A549 (cell line): ENCODE measurements at regions not wholly inside any gene's neighbourhood (a gene's known extent, or its start where the extent isn't known, plus 50 kb on each side); places are given as distances from the start of the nearest gene placed in this dataset.

Source experiments
- ATAC-seq, 2 experiments: fragments of 200-7000 bp in 1 of 2; fragments of >200 bp in 1 of 2; cut with Nextera tagmentation in 1 of 2; cut with Tn5 transposase in 1 of 2; 3 replicates each; pipeline versions ENCODE4 v1.8.0 to v1.9.1; 2018 to 2020; ENCODE audit warnings: mild to moderate bottlenecking in 1 of 2, moderate library complexity in 1 of 2
- CTCF ChIA-PET: fragments of 300-600 bp; sonication (Branson Sonifier 250); formaldehyde crosslinking; extraction: SDS; loops from one replicate; lab custom pipeline; 2021; ENCODE audit warnings: antibody characterized with exemption, inconsistent platforms; lab: Yijun Ruan, JAX
- POLR2A ChIA-PET: fragments of 350-600 bp; formaldehyde crosslinking; extraction: SDS; loops from one replicate; lab custom pipeline; 2021; ENCODE audit warnings: antibody characterized with exemption, inconsistent platforms; lab: Yijun Ruan, JAX
- DNase-seq, 2 experiments: peaks; one replicate each; pipeline versions ENCODE4 v3.0.0 to v3.0.0-alpha.2; 2011 to 2016; ENCODE audit warnings: low read depth in 1 of 2, low spot score in 1 of 2
- FAIRE-seq: peaks from 2 replicates; lab custom pipeline; 2011; peaks lifted over from hg19 to GRCh38; lab: Jason Lieb, UNC
- H3K27ac ChIP-seq, 2 experiments: fragments of >200 bp; sonication (Bioruptor Twin); formaldehyde crosslinking; 3 replicates each; pipeline ENCODE4 v1.5.1; 2016 to 2017
- H3K4me1 ChIP-seq: fragments of >200 bp; sonication (Bioruptor Twin); formaldehyde crosslinking; 3 replicates; pipeline ENCODE4 v1.6.1; 2016
- H3K4me2 ChIP-seq: fragments of >200 bp; sonication (Bioruptor Twin); formaldehyde crosslinking; 3 replicates; pipeline ENCODE4 v1.6.1; 2016
- H3K4me3 ChIP-seq: fragments of >200 bp; sonication (Bioruptor Twin); formaldehyde crosslinking; 3 replicates; pipeline ENCODE4 v1.5.1; 2016
- H3K9me3 ChIP-seq: fragments of >200 bp; sonication (Bioruptor Twin); formaldehyde crosslinking; 3 replicates; pipeline ENCODE4 v1.6.1; 2016
- CBX8 ChIP-seq: fragments of 200-600 bp; sonication (generic); IDR thresholded peaks from 2 replicates; pipeline ENCODE4 v1.6.1; 2016
- CEBPB ChIP-seq, 2 experiments: fragments of >200 bp in 1 of 2; sonication (Bioruptor Twin) in 1 of 2; formaldehyde crosslinking in 1 of 2; IDR thresholded peaks; 2 replicates each; pipeline ENCODE4 v1.6.1; 2012 to 2016
- CHD2 ChIP-seq: fragments of 150-350 bp; IDR thresholded peaks from 2 replicates; pipeline ENCODE4 v1.6.1; 2014; ENCODE audit warnings: low read length; ENCODE audit not compliant: partially characterized antibody
- CHD4 ChIP-seq: fragments of 200-600 bp; sonication (generic); IDR thresholded peaks from 2 replicates; pipeline ENCODE4 v1.6.1; 2016; ENCODE audit warnings: antibody characterized with exemption, mild to moderate bottlenecking, borderline replicate concordance
- CTCF ChIP-seq: fragments of >200 bp; sonication (Bioruptor Twin); formaldehyde crosslinking; IDR thresholded peaks from 3 replicates; pipeline ENCODE4 v1.5.1; 2016
- E2F6 ChIP-seq: IDR thresholded peaks from 2 replicates; pipeline ENCODE4 v1.6.1; 2012; ENCODE audit warnings: low read depth, borderline replicate concordance
- EHMT2 ChIP-seq: fragments of 200-600 bp; sonication (generic); IDR thresholded peaks from 2 replicates; pipeline ENCODE4 v1.6.1; 2016; ENCODE audit warnings: antibody characterized with exemption, low read depth, mild to moderate bottlenecking, moderate library complexity
- EP300 ChIP-seq, 2 experiments: fragments of >200 bp; sonication (Bioruptor Twin); formaldehyde crosslinking; IDR thresholded peaks; 2 replicates in 1 of 2; 3 replicates in 1 of 2; pipeline ENCODE4 v1.6.1; 2016 to 2017
- ESRRA ChIP-seq: fragments of 150-350 bp; IDR thresholded peaks from 2 replicates; pipeline ENCODE4 v1.6.1; 2014; ENCODE audit warnings: mild to moderate bottlenecking, low read length, borderline replicate concordance
- FOXS1 ChIP-seq: fragments of 250-450 bp; sonication (Bioruptor Pico); IDR thresholded peaks from 2 replicates; pipeline ENCODE4 v1.5.0; 2020; ENCODE audit warnings: mild to moderate bottlenecking, moderate library complexity
- GATA3 ChIP-seq: IDR thresholded peaks from 2 replicates; pipeline ENCODE4 v1.6.1; 2012; ENCODE audit warnings: borderline replicate concordance
- HOXB5 ChIP-seq: fragments of 250-450 bp; sonication (Bioruptor Pico); IDR thresholded peaks from 2 replicates; pipeline ENCODE4 v1.5.0; 2020; ENCODE audit warnings: mild to moderate bottlenecking, moderate library complexity
- JUN ChIP-seq, 2 experiments: fragments of >200 bp; sonication (Bioruptor Twin); formaldehyde crosslinking; IDR thresholded peaks; 2 replicates in 1 of 2; 3 replicates in 1 of 2; pipeline ENCODE4 v1.6.1; 2016 to 2017
- JUNB ChIP-seq: fragments of >200 bp; sonication (Bioruptor Twin); formaldehyde crosslinking; IDR thresholded peaks from 2 replicates; pipeline ENCODE4 v1.6.1; 2016
- MAX ChIP-seq: IDR thresholded peaks from 2 replicates; pipeline ENCODE4 v1.6.1; 2012
- NFE2L2 ChIP-seq: fragments of 150-350 bp; conservative IDR thresholded peaks from 2 replicates; pipeline ENCODE4 v1.6.1; 2014; ENCODE audit warnings: low read length
- NPAS2 ChIP-seq: fragments of 250-450 bp; sonication (Bioruptor Pico); IDR thresholded peaks from 2 replicates; pipeline ENCODE4 v1.8.0; 2022; ENCODE audit warnings: mild to moderate bottlenecking, moderate library complexity, borderline replicate concordance
- NR3C1 ChIP-seq: fragments of >200 bp; sonication (Bioruptor Twin); formaldehyde crosslinking; IDR thresholded peaks from 3 replicates; pipeline ENCODE4 v1.6.1; 2017
- POLR2AphosphoS2 ChIP-seq: conservative IDR thresholded peaks from 2 replicates; pipeline ENCODE4 v1.6.1; 2012; ENCODE audit warnings: low read length, improper control_type of control experiment, inconsistent platforms
- RARB ChIP-seq: fragments of 250-450 bp; sonication (Bioruptor Pico); IDR thresholded peaks from 2 replicates; pipeline ENCODE4 v1.8.0; 2021; ENCODE audit warnings: mild to moderate bottlenecking, moderate library complexity
- RCOR1 ChIP-seq: fragments of 150-350 bp; IDR thresholded peaks from 2 replicates; pipeline ENCODE4 v1.6.1; 2014; ENCODE audit warnings: antibody characterized with exemption, low read length, low read depth
- REST ChIP-seq: fragments of 200-600 bp; sonication (generic); IDR thresholded peaks from 2 replicates; pipeline ENCODE4 v1.6.1; 2016; ENCODE audit warnings: antibody characterized with exemption, mild to moderate bottlenecking, moderate library complexity
- RFX5 ChIP-seq: fragments of 450-650 bp; IDR thresholded peaks from 2 replicates; pipeline ENCODE4 v1.7.1; 2014; ENCODE audit warnings: antibody characterized with exemption, mild to moderate bottlenecking, moderate library complexity
- SREBF2 ChIP-seq: fragments of 450-650 bp; IDR thresholded peaks from 2 replicates; pipeline ENCODE4 v1.6.1; 2014; ENCODE audit warnings: mild to moderate bottlenecking, moderate library complexity
- TFCP2L1 ChIP-seq: fragments of 250-450 bp; sonication (Bioruptor Pico); IDR thresholded peaks from 2 replicates; pipeline ENCODE4 v1.5.0; 2021; ENCODE audit warnings: mild to moderate bottlenecking
- USF2 ChIP-seq: fragments of 450-650 bp; IDR thresholded peaks from 2 replicates; pipeline ENCODE4 v1.6.1; 2014; ENCODE audit warnings: antibody characterized with exemption
- ZC3H11A ChIP-seq: fragments of 450-650 bp; IDR thresholded peaks from 2 replicates; pipeline ENCODE4 v1.6.1; 2014; ENCODE audit warnings: antibody characterized with exemption, mild to moderate bottlenecking
- ZFP36 ChIP-seq: fragments of 450-650 bp; IDR thresholded peaks from 2 replicates; pipeline ENCODE4 v1.6.1; 2014; ENCODE audit warnings: borderline replicate concordance; ENCODE audit not compliant: partially characterized antibody
- ZNF302 ChIP-seq: fragments of 250-450 bp; sonication (Bioruptor Pico); IDR thresholded peaks from 2 replicates; pipeline ENCODE4 v1.9.0; 2021; ENCODE audit warnings: inconsistent platforms, mild to moderate bottlenecking, moderate library complexity
- ZSCAN20 ChIP-seq: fragments of 250-450 bp; sonication (Bioruptor Pico); IDR thresholded peaks from 2 replicates; pipeline ENCODE4 v1.8.0; 2022; ENCODE audit warnings: mild to moderate bottlenecking, moderate library complexity
- WGBS: methylation state at CpG from one replicate; pipeline ENCODE4 v1.1.6; 2017; ENCODE audit errors: missing lambda C conversion rate; 5-methylcytosine and 5-hydroxymethylcytosine counted together

- Histone ChIP-seq H3K4me1 (no peaks in the 10 kb centered on the region), H3K27ac (no peak overlapping the region), H3K4me3 (no peak overlapping the region), H3K9me3 (peaks cover 11% of the 10 kb centered on the region), H3K4me2 (no peak overlapping the region)
- TF ChIP-seq JUNB (no peak), CTCF (no peak), CHD2 (no peak), RARB (no peak), EHMT2 (no peak), CHD4 (no peak), RFX5 (no peak), CBX8 (no peak), ZC3H11A (no peak), ZSCAN20 (no peak), JUN (IDR thresholded peaks at IDR 0.05) (no peak), POLR2AphosphoS2 (no peak), E2F6 (no peak)
- DNase-seq: no peak
- no peak for ATAC-seq
- FAIRE-seq: no peak
- CTCF ChIA-PET: no interaction called here
- POLR2A ChIA-PET: no interaction called here
- 95% methylated on average over 6 of the region's 6 CpGs for WGBS
These were observed 352.8 kb downstream of the SHANK2 start for GRCh38 chr11:70899616-70900015.

- POLR2A ChIA-PET: no interaction called here
- DNase-seq: no peak
- H3K4me3 ChIP-seq: no peak overlapping the region
- H3K9me3 ChIP-seq: peaks cover 11% of the 10 kb centered on the region
- H3K4me2 ChIP-seq: no peak overlapping the region
- TF ChIP-seq CBX8 (no peak), TFCP2L1 (no peak), NPAS2 (CRISPR knock-in tag) (no peak), RCOR1 (no peak), FOXS1 (no peak), ZFP36 (no peak), ZNF302 (CRISPR knock-in tag) (no peak), HOXB5 (CRISPR knock-in tag) (no peak), ESRRA (no peak), EP300 (IDR thresholded peaks at IDR 0.05) (no peak), MAX (no peak), REST (no peak), NR3C1 (no peak), GATA3 (no peak), CEBPB (IDR thresholded peaks at IDR 0.05) (no peak), SREBF2 (no peak), USF2 (no peak), NFE2L2 (no peak)
- no peak for FAIRE-seq
- H3K4me1 ChIP-seq: no peaks in the 10 kb centered on the region
- CTCF ChIA-PET: no interaction called here
- ATAC-seq: no peak
- WGBS: 94% methylated on average over 4 of the region's 4 CpGs
- no peak overlapping the region for H3K27ac ChIP-seq
These were observed 351.8 kb downstream of the SHANK2 start for GRCh38 chr11:70900540-70900939.
